NCI-H2081 treated with DMSO at 0.1 percent for 48 hours (cell line): ENCODE measurements at regions not wholly inside any gene's neighbourhood (a gene's known extent, or its start where the extent isn't known, plus 50 kb on each side); places are given as distances from the start of the nearest gene placed in this dataset.
"Not testable (repeated sequence)": the region's sequence is repeated elsewhere in the genome, so short reads cannot be mapped to it uniquely, and the experiment has no call there.

Experiments
- DNase-seq: peaks from one replicate; lab custom pipeline; 2025; lab: John Stamatoyannopoulos, UW

- DNase-seq = peak; percentile 86
Measured at GRCh38 chr7:131961054-131961680, 404.7 kb upstream of the PODXL start.

- DNase-seq = no peak
Measured at GRCh38 chr7:131959106-131959812, 402.8 kb upstream of the PODXL start.

- no peak for DNase-seq
Measured at GRCh38 chr7:131957338-131958020, 401.1 kb upstream of the PODXL start.

- DNase-seq = no peak
Measured at GRCh38 chr7:131956864-131957263, 400.4 kb upstream of the PODXL start.

GRCh38 chr7:131955679-131956078 lies 399.3 kb upstream of the PODXL start:
- DNase-seq = no peak

- DNase-seq = no peak
Measured at GRCh38 chr7:131953184-131953583, 396.8 kb upstream of the PODXL start.

GRCh38 chr7:131952365-131952764 lies 395.9 kb upstream of the PODXL start:
- no peak for DNase-seq

- no peak for DNase-seq
Measured at GRCh38 chr7:131950758-131951157, 394.3 kb upstream of the PODXL start.

GRCh38 chr7:131949659-131950058 lies 393.2 kb upstream of the PODXL start:
- no peak for DNase-seq

- no peak for DNase-seq
Measured at GRCh38 chr7:131948434-131949053, 392.1 kb upstream of the PODXL start.

- no peak for DNase-seq
Measured at GRCh38 chr7:131947661-131948060, 391.2 kb upstream of the PODXL start.

- no peak for DNase-seq
Measured at GRCh38 chr7:131945957-131946544, 389.6 kb upstream of the PODXL start.

GRCh38 chr7:131945313-131945911 lies 389.0 kb upstream of the PODXL start:
- DNase-seq = no peak

GRCh38 chr7:131944556-131945069 lies 388.2 kb upstream of the PODXL start:
- no peak for DNase-seq

- no peak for DNase-seq
Measured at GRCh38 chr7:131943646-131944045, 387.2 kb upstream of the PODXL start.

- DNase-seq = no peak
Measured at GRCh38 chr7:131943211-131943610, 386.8 kb upstream of the PODXL start.

GRCh38 chr7:131942287-131943150 lies 386.1 kb upstream of the PODXL start:
- no peak for DNase-seq

- DNase-seq = no peak
Measured at GRCh38 chr7:131941291-131941690, 384.9 kb upstream of the PODXL start.

- no peak for DNase-seq
Measured at GRCh38 chr7:131940621-131941165, 384.3 kb upstream of the PODXL start.

- DNase-seq = not testable (repeated sequence)
Measured at GRCh38 chr7:131938788-131939187, 382.4 kb upstream of the PODXL start.
